GM12878 (cell line): ENCODE measurements at regions not wholly inside any gene's neighbourhood (a gene's known extent, or its start where the extent isn't known, plus 50 kb on each side); places are given as distances from the start of the nearest gene placed in this dataset.

Source experiments
- ATAC-seq: fragments of 200-7000 bp; cut with Tn5 transposase; 3 replicates; pipeline ENCODE4 v1.9.1; 2020; ENCODE audit warnings: mild to moderate bottlenecking, moderate library complexity
- BruUV-seq: library from RNA; stranded (reverse); fragments of 400-500 nt; replicated peaks from 2 replicates; lab custom pipeline; 2021; lab: Mats Ljungman, UMichigan
- CTCF ChIA-PET: fragments of 300-600 bp; sonication (Branson Sonifier 250); formaldehyde crosslinking; extraction: SDS; loops from one replicate; lab custom pipeline; 2021; ENCODE audit warnings: inconsistent platforms; lab: Yijun Ruan, JAX
- POLR2A ChIA-PET: fragments of 350-600 bp; formaldehyde crosslinking; extraction: SDS; loops from one replicate; lab custom pipeline; 2021; ENCODE audit warnings: inconsistent platforms; lab: Charles Lee
- RAD21 ChIA-PET: fragments of 300-600 bp; sonication (Branson Sonifier 250); formaldehyde crosslinking; loops from one replicate; lab custom pipeline; 2023; ENCODE audit warnings: antibody characterized with exemption; ENCODE audit not compliant: unreplicated experiment; lab: Charles Lee
- SMC1A ChIA-PET: fragments of 300-600 bp; sonication (Branson Sonifier 250); formaldehyde crosslinking; loops from one replicate; lab custom pipeline; 2023; ENCODE audit not compliant: unreplicated experiment, uncharacterized antibody; lab: Charles Lee
- DNase-seq: peaks from one replicate; pipeline ENCODE4 v3.0.0-alpha.2; 2011; ENCODE audit warnings: low read depth, low spot score
- FAIRE-seq: peaks from 3 replicates; lab custom pipeline; 2011; peaks lifted over from hg19 to GRCh38; lab: Jason Lieb, UNC
- H2AFZ ChIP-seq: 2 replicates; pipeline ENCODE4 v1.6.0; 2011; ENCODE audit warnings: low read depth, low read length, control low read depth; ENCODE audit not compliant: control insufficient read depth
- H3K27ac ChIP-seq: 2 replicates; pipeline ENCODE4 v1.5.1; 2011; ENCODE audit warnings: control low read depth; ENCODE audit not compliant: control insufficient read depth, insufficient read depth
- H3K27me3 ChIP-seq, 2 experiments: replicated peaks in 1 of 2; 2 replicates each; pipeline versions ENCODE4 v1.6.0 to v1.6.1; 2011; ENCODE audit warnings: low read length in 1 of 2; ENCODE audit not compliant: control insufficient read depth in 2 of 2, insufficient read depth in 2 of 2
- H3K36me3 ChIP-seq, 2 experiments: 2 replicates each; pipeline ENCODE4 v1.5.1; 2011; ENCODE audit warnings: low read length in 1 of 2; ENCODE audit not compliant: control insufficient read depth in 2 of 2, insufficient read depth in 2 of 2
- H3K4me1 ChIP-seq: 2 replicates; pipeline ENCODE4 v1.6.1; 2011; ENCODE audit warnings: mild to moderate bottlenecking, low read length, moderate library complexity, mixed read lengths; ENCODE audit not compliant: control insufficient read depth, insufficient read depth
- H3K4me2 ChIP-seq: 2 replicates; pipeline ENCODE4 v1.6.0; 2011; ENCODE audit warnings: control low read depth; ENCODE audit not compliant: control insufficient read depth, insufficient read depth
- H3K4me3 ChIP-seq: fragments of 200-600 bp; sonication (generic); 2 replicates; pipeline ENCODE4 v1.5.1; 2016
- H3K79me2 ChIP-seq: 2 replicates; pipeline ENCODE4 v1.6.0; 2011; ENCODE audit warnings: low read length; ENCODE audit not compliant: control insufficient read depth, insufficient read depth
- H3K9ac ChIP-seq: 2 replicates; pipeline ENCODE4 v1.8.0; 2011; ENCODE audit warnings: low read length, control low read depth, mixed read lengths; ENCODE audit not compliant: control insufficient read depth, insufficient read depth
- H3K9me3 ChIP-seq: replicated peaks from 3 replicates; pipeline ENCODE4 v1.5.1; 2011; ENCODE audit warnings: mild to moderate bottlenecking, low read length; ENCODE audit not compliant: control insufficient read depth, insufficient read depth
- H4K20me1 ChIP-seq: 2 replicates; pipeline ENCODE4 v1.6.0; 2011; ENCODE audit not compliant: control insufficient read depth, insufficient read depth
- FOXM1 ChIP-seq: IDR thresholded peaks from 2 replicates; pipeline ENCODE4 v1.6.1; 2012; ENCODE audit warnings: low read depth, mild to moderate bottlenecking, inconsistent platforms, low read length, moderate library complexity
- HDAC6 ChIP-seq: fragments of 200-600 bp; sonication (generic); IDR thresholded peaks from one replicate; pipeline ENCODE4 v1.8.0; 2017; ENCODE audit warnings: antibody characterized with exemption; ENCODE audit not compliant: unreplicated experiment
- HSF1 ChIP-seq: fragments of 150-350 bp; IDR thresholded peaks from 2 replicates; pipeline ENCODE4 v1.6.1; 2014; ENCODE audit warnings: mild to moderate bottlenecking, low read depth, low read length
- KAT2A ChIP-seq: conservative IDR thresholded peaks from 2 replicates; pipeline ENCODE4 v1.6.1; 2011; ENCODE audit warnings: low read depth, low read length; ENCODE audit not compliant: control insufficient read depth
- NFYB ChIP-seq: IDR thresholded peaks from 2 replicates; pipeline ENCODE4 v1.6.1; 2011; ENCODE audit warnings: low read depth, mild to moderate bottlenecking, low read length, improper control_type of control experiment, moderate library complexity; ENCODE audit not compliant: insufficient read depth
- NRF1 ChIP-seq: conservative IDR thresholded peaks from 2 replicates; pipeline ENCODE4 v1.6.1; 2011; ENCODE audit warnings: mild to moderate bottlenecking, low read depth, low read length, improper control_type of control experiment
- POLR2A ChIP-seq: IDR thresholded peaks from 2 replicates; pipeline ENCODE4 v1.6.1; 2011; ENCODE audit warnings: low read depth, mild to moderate bottlenecking, low read length
- RAD51 ChIP-seq: fragments of 450-650 bp; IDR thresholded peaks from 2 replicates; pipeline ENCODE4 v1.6.1; 2016; ENCODE audit warnings: moderate library complexity, mild to moderate bottlenecking, inconsistent platforms
- SKIL ChIP-seq: fragments of 450-650 bp; IDR thresholded peaks from 2 replicates; pipeline ENCODE4 v1.6.1; 2017; ENCODE audit warnings: mild to moderate bottlenecking, low read depth, inconsistent platforms; ENCODE audit not compliant: poor library complexity, severe bottlenecking
- STAT1 ChIP-seq: fragments of 450-650 bp; conservative IDR thresholded peaks from 2 replicates; pipeline ENCODE4 v1.6.1; 2014; ENCODE audit warnings: antibody characterized with exemption, mild to moderate bottlenecking
- TARDBP ChIP-seq: IDR thresholded peaks from 2 replicates; pipeline ENCODE4 v1.6.1; 2016; ENCODE audit warnings: borderline replicate concordance
- YY1 ChIP-seq: IDR thresholded peaks from 2 replicates; pipeline ENCODE4 v1.6.1; 2011; ENCODE audit warnings: low read depth, mild to moderate bottlenecking, low read length
- ZNF24 ChIP-seq: fragments of 450-650 bp; IDR thresholded peaks from 2 replicates; pipeline ENCODE4 v1.6.1; 2017; ENCODE audit warnings: antibody characterized with exemption, mild to moderate bottlenecking
- ZNF274 ChIP-seq: IDR thresholded peaks from one replicate; pipeline ENCODE4 v1.8.0; 2011; ENCODE audit not compliant: insufficient read length, insufficient read depth
- WGBS: methylation state at CpG from one replicate; pipeline ENCODE4 v1.1.6; 2016; ENCODE audit warnings: low lambda C conversion rate; ENCODE audit not compliant: insufficient replicate concordance, insufficient coverage; ENCODE audit errors: missing lambda C conversion rate; 5-methylcytosine and 5-hydroxymethylcytosine counted together
- in situ Hi-C: fragments of 300-500 bp; cut with MboI; formaldehyde crosslinking; loops from 9 replicates; pipeline ENCODE4 v1.14.3; 2018; ENCODE audit warnings: mixed read lengths
- intact Hi-C: fragments of 100-400 bp; cut with micrococcal nuclease; formaldehyde crosslinking; loops from one replicate; pipeline ENCODE4 v1.14.2; 2022; ENCODE audit not compliant: unreplicated experiment
- TF ChIP-seq, protein P1 (sequence below): fragments of 450-650 bp; IDR thresholded peaks from 2 replicates; pipeline ENCODE4 v1.6.1; 2016; ENCODE audit warnings: mild to moderate bottlenecking, moderate library complexity, borderline replicate concordance
- TF ChIP-seq, protein P2 (sequence below): IDR thresholded peaks from 2 replicates; pipeline ENCODE4 v1.6.1; 2011; ENCODE audit warnings: low read depth, mild to moderate bottlenecking, low read length, moderate library complexity, borderline replicate concordance; ENCODE audit errors: extremely low read depth
- TF ChIP-seq, protein P3 (sequence below): IDR thresholded peaks from 2 replicates; pipeline ENCODE4 v1.6.1; 2012; ENCODE audit warnings: low read depth, low read length, improper control_type of control experiment

DNA sequence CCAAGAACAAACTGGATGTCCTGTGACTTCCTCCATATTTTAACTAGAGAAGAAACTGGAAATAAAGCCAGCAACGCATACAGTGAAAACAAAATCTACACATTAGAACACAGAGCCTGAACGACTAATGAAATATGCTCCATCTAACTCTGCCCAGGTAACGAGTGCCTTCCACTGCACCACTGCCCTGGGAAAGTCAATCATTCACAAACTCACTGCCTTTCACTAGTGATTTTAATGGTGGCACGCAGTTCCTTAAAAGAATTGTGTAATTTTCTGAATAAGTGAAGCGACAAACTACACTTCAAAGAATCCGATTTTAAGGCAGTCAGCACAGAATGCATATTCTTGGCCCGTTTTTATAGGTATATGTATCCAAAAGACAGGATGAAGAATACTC lies 416.0 kb downstream of the SHQ1 start:
- peaks cover 30% of the 10 kb centered on the region for H3K79me2 ChIP-seq
- no peaks in the 10 kb centered on the region for H3K27me3 ChIP-seq
- H3K4me2 ChIP-seq, result no peak overlapping the region
- POLR2A ChIA-PET, result no interaction called here
- H3K9me3 ChIP-seq, result no peaks in the 10 kb centered on the region
- no peak for FAIRE-seq
- H3K4me1 ChIP-seq, result peaks cover 12% of the 10 kb centered on the region
- in situ Hi-C loops, result no loop called here
- no TSS peak for BruUV-seq
- RAD21 ChIA-PET, result no interaction called here
- intact Hi-C loops, result loop anchor here (10.0 kb wide), 1 partner anchor 323 kb away; no protein-coding TSS in a partner anchor
- no peak overlapping the region for H3K27ac ChIP-seq
- no peak overlapping the region for H3K4me3 ChIP-seq
- CTCF ChIA-PET, result interaction anchor here (0.6 kb wide), 1 partner anchor 17 kb away, joined by 3 read pairs; no protein-coding TSS in a partner anchor
- WGBS, result 76% methylated on average over 7 of the region's 7 CpGs
- TF ChIP-seq, protein P1, sequence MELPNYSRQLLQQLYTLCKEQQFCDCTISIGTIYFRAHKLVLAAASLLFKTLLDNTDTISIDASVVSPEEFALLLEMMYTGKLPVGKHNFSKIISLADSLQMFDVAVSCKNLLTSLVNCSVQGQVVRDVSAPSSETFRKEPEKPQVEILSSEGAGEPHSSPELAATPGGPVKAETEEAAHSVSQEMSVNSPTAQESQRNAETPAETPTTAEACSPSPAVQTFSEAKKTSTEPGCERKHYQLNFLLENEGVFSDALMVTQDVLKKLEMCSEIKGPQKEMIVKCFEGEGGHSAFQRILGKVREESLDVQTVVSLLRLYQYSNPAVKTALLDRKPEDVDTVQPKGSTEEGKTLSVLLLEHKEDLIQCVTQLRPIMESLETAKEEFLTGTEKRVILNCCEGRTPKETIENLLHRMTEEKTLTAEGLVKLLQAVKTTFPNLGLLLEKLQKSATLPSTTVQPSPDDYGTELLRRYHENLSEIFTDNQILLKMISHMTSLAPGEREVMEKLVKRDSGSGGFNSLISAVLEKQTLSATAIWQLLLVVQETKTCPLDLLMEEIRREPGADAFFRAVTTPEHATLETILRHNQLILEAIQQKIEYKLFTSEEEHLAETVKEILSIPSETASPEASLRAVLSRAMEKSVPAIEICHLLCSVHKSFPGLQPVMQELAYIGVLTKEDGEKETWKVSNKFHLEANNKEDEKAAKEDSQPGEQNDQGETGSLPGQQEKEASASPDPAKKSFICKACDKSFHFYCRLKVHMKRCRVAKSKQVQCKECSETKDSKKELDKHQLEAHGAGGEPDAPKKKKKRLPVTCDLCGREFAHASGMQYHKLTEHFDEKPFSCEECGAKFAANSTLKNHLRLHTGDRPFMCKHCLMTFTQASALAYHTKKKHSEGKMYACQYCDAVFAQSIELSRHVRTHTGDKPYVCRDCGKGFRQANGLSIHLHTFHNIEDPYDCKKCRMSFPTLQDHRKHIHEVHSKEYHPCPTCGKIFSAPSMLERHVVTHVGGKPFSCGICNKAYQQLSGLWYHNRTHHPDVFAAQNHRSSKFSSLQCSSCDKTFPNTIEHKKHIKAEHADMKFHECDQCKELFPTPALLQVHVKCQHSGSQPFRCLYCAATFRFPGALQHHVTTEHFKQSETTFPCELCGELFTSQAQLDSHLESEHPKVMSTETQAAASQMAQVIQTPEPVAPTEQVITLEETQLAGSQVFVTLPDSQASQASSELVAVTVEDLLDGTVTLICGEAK, result no peak
- TF ChIP-seq ZNF24 (no peak), NRF1 (no peak), NFYB (no peak), ZNF274 (no peak), TARDBP (no peak), SKIL (no peak), YY1 (no peak), RAD51 (no peak), HDAC6 (no peak), KAT2A (no peak), HSF1 (no peak), STAT1 (no peak), POLR2A (no peak), FOXM1 (no peak)
- TF ChIP-seq, protein P2, sequence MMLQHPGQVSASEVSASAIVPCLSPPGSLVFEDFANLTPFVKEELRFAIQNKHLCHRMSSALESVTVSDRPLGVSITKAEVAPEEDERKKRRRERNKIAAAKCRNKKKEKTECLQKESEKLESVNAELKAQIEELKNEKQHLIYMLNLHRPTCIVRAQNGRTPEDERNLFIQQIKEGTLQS, result no peak
- TF ChIP-seq, protein P3, sequence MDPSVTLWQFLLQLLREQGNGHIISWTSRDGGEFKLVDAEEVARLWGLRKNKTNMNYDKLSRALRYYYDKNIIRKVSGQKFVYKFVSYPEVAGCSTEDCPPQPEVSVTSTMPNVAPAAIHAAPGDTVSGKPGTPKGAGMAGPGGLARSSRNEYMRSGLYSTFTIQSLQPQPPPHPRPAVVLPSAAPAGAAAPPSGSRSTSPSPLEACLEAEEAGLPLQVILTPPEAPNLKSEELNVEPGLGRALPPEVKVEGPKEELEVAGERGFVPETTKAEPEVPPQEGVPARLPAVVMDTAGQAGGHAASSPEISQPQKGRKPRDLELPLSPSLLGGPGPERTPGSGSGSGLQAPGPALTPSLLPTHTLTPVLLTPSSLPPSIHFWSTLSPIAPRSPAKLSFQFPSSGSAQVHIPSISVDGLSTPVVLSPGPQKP, result no peak
- TF ChIP-seq, all 136 proteins: peak for 0
- no peak for ATAC-seq
- SMC1A ChIA-PET, result interaction anchor here (0.6 to 1.1 kb wide), 3 partner anchors 9 to 280 kb away, joined by 3 read pairs; no protein-coding TSS in a partner anchor
- no peaks in the 10 kb centered on the region for H3K36me3 ChIP-seq
- H2AFZ ChIP-seq, result no peak overlapping the region
- DNase-seq, result no peak
- peaks cover 4% of the 10 kb centered on the region for H4K20me1 ChIP-seq
- H3K9ac ChIP-seq, result no peak overlapping the region
